Bronchial epithelial cell (primary cell): ENCODE measurements at regions not wholly inside any gene's neighbourhood (a gene's known extent, or its start where the extent isn't known, plus 50 kb on each side); places are given as distances from the start of the nearest gene placed in this dataset.

Source experiments
- DNase-seq: peaks from one replicate; pipeline ENCODE4 v3.0.0-alpha.2; 2010; ENCODE audit warnings: low read depth
- FAIRE-seq: peaks from 2 replicates; lab custom pipeline; 2011; peaks lifted over from hg19 to GRCh38; lab: Jason Lieb, UNC
- H3K27me3 ChIP-seq: 2 replicates; pipeline ENCODE4 v1.5.1; 2011; ENCODE audit warnings: low read length; ENCODE audit not compliant: control insufficient read depth, insufficient read depth
- H3K36me3 ChIP-seq: 2 replicates; pipeline ENCODE4 v1.5.1; 2011; ENCODE audit warnings: low read length; ENCODE audit not compliant: control insufficient read depth, insufficient read depth
- H3K4me3 ChIP-seq: 2 replicates; pipeline ENCODE4 v1.5.1; 2011; ENCODE audit warnings: mild to moderate bottlenecking, low read depth, low read length, control low read depth
- TF ChIP-seq, protein P1 (sequence below): IDR thresholded peaks from 2 replicates; pipeline ENCODE4 v1.5.1; 2011; ENCODE audit warnings: mild to moderate bottlenecking, moderate library complexity, low read length, control low read depth, inconsistent platforms; ENCODE audit not compliant: insufficient read depth, severe bottlenecking

GRCh38 chr5:9713959-9714586 is 83.9 kb upstream of the TAS2R1 start:
- H3K36me3 ChIP-seq, result no peaks in the 10 kb centered on the region
- no peak for FAIRE-seq
- TF ChIP-seq, protein P1, sequence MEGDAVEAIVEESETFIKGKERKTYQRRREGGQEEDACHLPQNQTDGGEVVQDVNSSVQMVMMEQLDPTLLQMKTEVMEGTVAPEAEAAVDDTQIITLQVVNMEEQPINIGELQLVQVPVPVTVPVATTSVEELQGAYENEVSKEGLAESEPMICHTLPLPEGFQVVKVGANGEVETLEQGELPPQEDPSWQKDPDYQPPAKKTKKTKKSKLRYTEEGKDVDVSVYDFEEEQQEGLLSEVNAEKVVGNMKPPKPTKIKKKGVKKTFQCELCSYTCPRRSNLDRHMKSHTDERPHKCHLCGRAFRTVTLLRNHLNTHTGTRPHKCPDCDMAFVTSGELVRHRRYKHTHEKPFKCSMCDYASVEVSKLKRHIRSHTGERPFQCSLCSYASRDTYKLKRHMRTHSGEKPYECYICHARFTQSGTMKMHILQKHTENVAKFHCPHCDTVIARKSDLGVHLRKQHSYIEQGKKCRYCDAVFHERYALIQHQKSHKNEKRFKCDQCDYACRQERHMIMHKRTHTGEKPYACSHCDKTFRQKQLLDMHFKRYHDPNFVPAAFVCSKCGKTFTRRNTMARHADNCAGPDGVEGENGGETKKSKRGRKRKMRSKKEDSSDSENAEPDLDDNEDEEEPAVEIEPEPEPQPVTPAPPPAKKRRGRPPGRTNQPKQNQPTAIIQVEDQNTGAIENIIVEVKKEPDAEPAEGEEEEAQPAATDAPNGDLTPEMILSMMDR, result no peak

GRCh38 chr5:9713356-9713755 is 83.2 kb upstream of the TAS2R1 start:
- H3K4me3 ChIP-seq, result no peak overlapping the region
- TF ChIP-seq, protein P1, result no peak
- no peaks in the 10 kb centered on the region for H3K27me3 ChIP-seq
- DNase-seq, result no peak
- FAIRE-seq, result no peak
- H3K36me3 ChIP-seq, result no peaks in the 10 kb centered on the region

More at GRCh38 chr5:9713959-9714586, 83.9 kb upstream of the TAS2R1 start:
- no peaks in the 10 kb centered on the region for H3K27me3 ChIP-seq
- H3K4me3 ChIP-seq, result no peak overlapping the region
- no peak for DNase-seq

GRCh38 chr5:9712911-9713310 is 82.8 kb upstream of the TAS2R1 start:
- Histone ChIP-seq H3K36me3 (no peaks in the 10 kb centered on the region), H3K4me3 (no peak overlapping the region), H3K27me3 (no peaks in the 10 kb centered on the region)
- FAIRE-seq (no peak), DNase-seq (no peak)
- TF ChIP-seq, protein P1, result no peak

DNA sequence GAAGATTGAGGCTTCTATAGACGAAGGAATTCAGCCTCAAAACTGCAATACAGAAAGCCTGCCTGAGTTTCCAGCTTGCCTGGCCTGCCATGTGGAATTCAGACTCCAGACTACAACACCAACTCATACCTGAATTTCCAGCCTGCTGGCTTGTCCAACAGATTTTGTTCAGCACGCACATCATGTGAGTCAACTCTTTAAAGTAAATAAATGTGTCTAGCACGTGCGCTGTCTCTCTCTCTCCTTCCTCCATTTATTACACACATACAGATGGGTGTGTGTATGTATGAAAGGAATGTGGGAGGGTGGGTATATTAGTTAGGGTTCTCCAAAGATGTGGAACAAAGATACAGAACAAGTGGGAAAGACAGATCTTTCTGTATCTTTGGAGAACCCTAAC is 82.4 kb upstream of the TAS2R1 start:
- Histone ChIP-seq H3K4me3 (no peak overlapping the region), H3K36me3 (no peaks in the 10 kb centered on the region), H3K27me3 (no peaks in the 10 kb centered on the region)
- DNase-seq (peak; percentile 88), FAIRE-seq (no peak)
- TF ChIP-seq, protein P1, result no peak

DNA sequence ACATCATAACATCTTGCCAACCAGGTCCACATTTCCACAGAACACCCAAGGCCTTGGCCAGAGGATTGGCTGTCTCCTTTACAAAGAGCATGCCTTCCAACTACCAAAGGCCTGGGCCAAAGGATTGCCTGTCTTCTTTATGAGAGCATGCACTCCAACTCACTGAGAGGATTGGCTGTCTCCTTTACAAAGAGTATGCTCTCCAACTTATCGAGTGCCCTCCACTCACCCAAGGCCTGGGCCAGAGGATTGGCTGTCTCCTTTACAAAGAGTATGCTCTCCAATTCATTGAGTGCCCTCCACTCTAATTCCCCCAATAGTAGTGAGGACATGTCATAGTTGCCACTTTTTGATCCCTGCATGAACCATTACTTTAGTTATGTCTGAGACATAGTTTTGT is 79.9 kb upstream of the TAS2R1 start:
- TF ChIP-seq, protein P1, result no peak
- Histone ChIP-seq H3K36me3 (no peaks in the 10 kb centered on the region), H3K4me3 (no peak overlapping the region), H3K27me3 (no peaks in the 10 kb centered on the region)
- FAIRE-seq, result no peak
- DNase-seq, result no peak
